Glutamatergic neuron (in vitro differentiated cells): ENCODE measurements at regions not wholly inside any gene's neighbourhood (a gene's known extent, or its start where the extent isn't known, plus 50 kb on each side); places are given as distances from the start of the nearest gene placed in this dataset.

Source experiments
- DNase-seq: peaks from one replicate; pipeline ENCODE4 v3.0.0; 2022
- H3K27ac Mint-ChIP-seq: one replicate; pipeline ENCODE4 v1.8.0; 2020; ENCODE audit warnings: mild to moderate bottlenecking, mixed read lengths, inconsistent platforms; ENCODE audit not compliant: unreplicated experiment
- H3K27me3 Mint-ChIP-seq: one replicate; pipeline ENCODE4 v1.8.0; 2020; ENCODE audit warnings: mild to moderate bottlenecking, moderate library complexity, mixed read lengths, inconsistent platforms; ENCODE audit not compliant: unreplicated experiment
- H3K36me3 Mint-ChIP-seq: one replicate; pipeline ENCODE4 v1.8.0; 2020; ENCODE audit warnings: mild to moderate bottlenecking, mixed read lengths, inconsistent platforms; ENCODE audit not compliant: unreplicated experiment
- H3K4me1 Mint-ChIP-seq: one replicate; pipeline ENCODE4 v1.8.0; 2020; ENCODE audit warnings: mild to moderate bottlenecking, low read depth, mixed read lengths, inconsistent platforms; ENCODE audit not compliant: unreplicated experiment
- H3K4me3 Mint-ChIP-seq: one replicate; pipeline ENCODE4 v1.8.0; 2020; ENCODE audit warnings: mild to moderate bottlenecking, mixed read lengths, inconsistent platforms; ENCODE audit not compliant: unreplicated experiment
- H3K9me3 Mint-ChIP-seq: one replicate; pipeline ENCODE4 v1.8.0; 2020; ENCODE audit warnings: mild to moderate bottlenecking, moderate library complexity, mixed read lengths, inconsistent platforms; ENCODE audit not compliant: unreplicated experiment
- CTCF ChIP-seq: fragments of 200-600 bp; sonication (generic); IDR thresholded peaks from one replicate; pipeline ENCODE4 v1.5.0; 2021; ENCODE audit not compliant: partially characterized antibody, unreplicated experiment

GRCh38 chr15:92322566-92323355, 70.9 kb upstream of the ST8SIA2 start:
- H3K4me3 Mint-ChIP-seq: no peak overlapping the region
- H3K9me3 Mint-ChIP-seq: peaks cover 5% of the 10 kb centered on the region
- no peak overlapping the region for H3K27ac Mint-ChIP-seq
- H3K27me3 Mint-ChIP-seq: peaks cover 2% of the 10 kb centered on the region
- TF ChIP-seq CTCF: no peak
- no peak for DNase-seq
- H3K36me3 Mint-ChIP-seq: no peaks in the 10 kb centered on the region
- peaks cover 13% of the 10 kb centered on the region for H3K4me1 Mint-ChIP-seq

DNA sequence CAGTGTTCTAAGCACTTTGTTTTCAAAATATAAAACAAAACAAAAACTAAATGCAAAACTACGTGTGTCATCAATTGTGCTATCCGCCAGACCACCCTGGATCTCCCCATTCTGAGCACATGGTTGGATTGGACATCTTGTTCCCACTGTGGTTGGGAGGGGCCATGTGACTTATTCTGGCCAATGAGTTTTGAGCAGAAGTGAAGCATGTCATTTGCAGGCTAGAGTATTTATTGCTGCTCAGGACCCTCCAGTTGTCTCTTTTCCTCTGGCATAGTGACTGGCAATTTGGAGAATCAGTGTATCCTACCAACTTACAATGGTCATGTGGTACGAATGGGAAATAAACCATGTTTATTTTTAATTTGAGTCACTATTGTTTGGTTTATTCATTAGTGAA, 70.2 kb upstream of the ST8SIA2 start:
- Mint-ChIP-seq H3K4me3 (no peak overlapping the region), H3K36me3 (no peaks in the 10 kb centered on the region), H3K27ac (no peak overlapping the region), H3K4me1 (peaks cover 13% of the 10 kb centered on the region), H3K9me3 (peaks cover 5% of the 10 kb centered on the region), H3K27me3 (peaks cover 2% of the 10 kb centered on the region)
- TF ChIP-seq CTCF: no peak
- DNase-seq: no peak

DNA sequence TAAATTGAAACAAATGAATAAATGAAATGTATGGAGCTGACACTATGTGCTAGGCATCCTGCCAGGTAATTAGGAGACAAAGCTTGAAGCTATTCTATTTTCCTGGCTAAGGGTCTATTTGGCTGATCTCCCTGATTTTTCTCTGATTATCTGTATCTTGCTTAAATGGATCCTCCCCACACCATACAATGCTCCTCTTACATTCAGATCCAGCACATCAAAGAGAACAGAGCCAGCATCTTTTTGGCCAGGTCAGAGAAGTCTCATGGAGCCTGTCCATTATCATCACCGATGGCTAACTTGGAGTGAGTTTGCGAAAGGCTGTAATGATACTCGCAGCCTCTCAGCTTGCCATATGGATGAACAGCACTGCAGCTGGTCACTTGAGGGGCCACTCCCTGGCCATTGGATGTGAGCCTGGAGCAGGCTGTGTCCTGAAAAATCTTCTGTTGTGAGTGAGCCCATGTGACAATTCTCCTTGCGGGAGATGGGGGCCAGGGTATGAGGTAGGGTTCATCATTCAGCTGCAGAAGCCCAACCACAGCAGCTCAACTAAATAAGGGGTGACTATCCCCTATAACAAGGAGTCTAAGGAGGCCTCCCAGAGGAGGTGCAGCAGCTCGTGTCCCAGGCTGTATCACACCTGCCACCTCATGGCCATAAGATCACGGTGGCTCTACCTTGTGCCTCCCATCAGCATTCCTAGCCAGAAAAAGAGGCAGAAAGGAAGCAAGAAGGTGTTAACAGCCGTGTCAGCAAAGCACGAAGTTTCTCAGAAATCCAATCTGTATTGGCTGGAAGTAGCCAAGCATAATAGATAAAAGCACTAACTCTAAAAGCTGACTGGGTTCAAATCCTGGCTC, 69.3 kb upstream of the ST8SIA2 start:
- H3K9me3 Mint-ChIP-seq: peaks cover 5% of the 10 kb centered on the region
- no peaks in the 10 kb centered on the region for H3K36me3 Mint-ChIP-seq
- H3K27me3 Mint-ChIP-seq: peaks cover 3% of the 10 kb centered on the region
- no peak for TF ChIP-seq CTCF
- no peak overlapping the region for H3K27ac Mint-ChIP-seq
- H3K4me3 Mint-ChIP-seq: no peak overlapping the region
- H3K4me1 Mint-ChIP-seq: peaks cover 13% of the 10 kb centered on the region
- no peak for DNase-seq

DNA sequence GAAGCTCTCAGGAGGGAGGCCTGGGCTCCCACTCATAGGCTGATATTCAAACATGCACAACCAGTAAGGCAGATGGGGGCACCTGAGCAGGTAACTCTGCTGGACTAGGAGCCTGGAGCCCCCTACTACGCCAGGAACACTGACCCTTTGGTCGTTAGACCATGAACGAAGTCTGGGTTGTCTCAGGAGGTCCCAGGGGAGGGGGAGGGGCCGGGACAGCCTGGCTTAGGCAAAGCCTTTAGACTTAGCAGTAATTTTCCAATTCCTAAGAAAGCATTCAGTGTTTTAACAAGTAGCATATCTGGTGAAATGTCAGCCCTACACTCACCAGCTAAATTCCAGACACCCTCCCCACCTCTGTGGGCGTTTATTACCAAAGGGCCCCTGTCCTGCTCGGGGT, 67.4 kb upstream of the ST8SIA2 start:
- peak; percentile 42 for DNase-seq
- peaks cover 2% of the 10 kb centered on the region for H3K27me3 Mint-ChIP-seq
- peaks cover 3% of the 10 kb centered on the region for H3K9me3 Mint-ChIP-seq
- H3K4me1 Mint-ChIP-seq: peaks cover 13% of the 10 kb centered on the region
- H3K27ac Mint-ChIP-seq: no peak overlapping the region
- TF ChIP-seq CTCF: no peak
- H3K4me3 Mint-ChIP-seq: no peak overlapping the region
- no peaks in the 10 kb centered on the region for H3K36me3 Mint-ChIP-seq

- Mint-ChIP-seq H3K27ac (no peak overlapping the region), H3K4me3 (peak overlapping the region; percentile 3), H3K27me3 (peaks cover 2% of the 10 kb centered on the region), H3K36me3 (no peaks in the 10 kb centered on the region), H3K9me3 (peaks cover 3% of the 10 kb centered on the region), H3K4me1 (peaks cover 13% of the 10 kb centered on the region)
- no peak for DNase-seq
- TF ChIP-seq CTCF: no peak
These were observed 66.6 kb upstream of the ST8SIA2 start for GRCh38 chr15:92327033-92327432.
